ENCODE measurements at regions not wholly inside any gene's neighbourhood (a gene's known extent, or its start where the extent isn't known, plus 50 kb on each side); places are given as distances from the start of the nearest gene placed in this dataset.
"Not testable (repeated sequence)": the region's sequence is repeated elsewhere in the genome, so short reads cannot be mapped to it uniquely, and the experiment has no call there.

DNA sequence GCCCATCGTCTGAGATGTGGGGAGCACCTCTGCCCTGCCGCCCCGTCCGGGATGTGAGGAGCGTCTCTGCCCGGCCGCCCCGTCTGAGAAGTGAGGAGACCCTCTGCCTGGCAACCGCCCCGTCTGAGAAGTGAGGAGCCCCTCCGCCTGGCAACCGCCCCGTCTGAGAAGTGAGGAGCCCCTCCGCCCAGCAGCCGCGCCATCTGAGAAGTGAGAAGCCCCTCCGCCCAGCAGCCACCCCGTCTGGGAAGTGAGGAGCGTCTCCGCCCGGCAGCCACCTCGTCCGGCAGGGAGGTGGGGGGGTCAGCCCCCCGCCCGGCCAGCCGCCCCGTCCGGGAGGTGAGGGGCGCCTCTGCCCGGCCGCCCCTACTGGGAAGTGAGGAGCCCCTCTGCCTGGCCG, 267.2 kb downstream of the MEF2C start:
- not testable (repeated sequence) for DNase-seq (ENCODE audit: low spot score)

DNA sequence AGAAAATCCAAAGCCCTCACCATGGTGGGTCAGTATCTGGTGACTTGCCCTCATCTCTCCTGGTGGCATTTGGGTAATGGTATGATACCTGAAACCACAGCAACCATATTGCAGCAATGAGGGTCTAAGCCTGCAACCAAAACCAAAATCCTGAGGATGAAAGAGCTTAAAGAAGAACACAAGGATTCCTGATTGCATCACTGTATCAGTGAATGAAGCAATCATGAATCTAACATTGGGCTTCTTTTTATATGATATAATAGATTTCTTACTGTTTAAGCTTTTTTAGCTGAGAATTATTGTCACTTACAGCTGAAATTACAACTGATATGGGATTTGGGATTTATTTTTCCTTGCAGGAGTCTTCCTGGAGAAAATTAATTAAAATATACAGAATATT, 269.9 kb downstream of the MEF2C start:
- no peak for DNase-seq (ENCODE audit: low spot score)

DNA sequence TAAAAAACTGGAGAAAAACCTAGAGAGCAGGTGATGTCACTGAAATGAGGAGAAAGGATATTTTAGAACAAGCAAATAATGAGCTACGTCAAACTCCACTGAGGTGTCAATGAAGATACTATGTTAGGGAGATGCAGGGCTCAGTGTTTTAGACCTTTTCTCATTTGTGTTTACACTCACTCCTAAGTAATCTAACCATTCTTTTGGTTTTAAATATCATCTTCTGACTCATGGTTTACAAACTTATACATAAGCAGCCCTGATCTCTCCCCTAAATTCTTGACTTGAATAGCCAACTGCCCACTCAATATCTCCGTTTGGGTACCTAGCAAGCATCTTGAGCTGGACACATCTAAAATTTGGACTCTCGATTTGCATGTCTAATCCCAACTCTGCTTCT, 272.4 kb downstream of the MEF2C start:
- DNase-seq (ENCODE audit: low spot score), result no peak

DNA sequence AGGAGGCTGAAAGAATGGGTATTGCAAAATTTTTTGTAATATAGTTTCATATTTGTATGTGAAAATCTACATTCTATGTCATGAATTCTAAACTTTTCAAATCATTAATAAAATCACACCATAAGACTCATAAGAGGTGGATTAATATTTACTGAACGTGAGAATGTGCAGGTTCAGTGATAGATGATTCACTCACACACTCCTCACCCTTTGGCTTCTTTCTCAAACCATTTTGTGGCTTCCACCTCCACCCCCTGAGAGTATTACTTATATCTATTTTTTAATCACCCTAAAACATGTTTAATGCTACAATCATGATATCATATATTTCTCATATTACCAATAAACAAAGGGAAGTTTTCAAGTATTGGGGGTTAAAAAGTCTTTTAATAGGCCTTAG, 275.5 kb downstream of the MEF2C start:
- DNase-seq (ENCODE audit: low spot score), result no peak

DNA sequence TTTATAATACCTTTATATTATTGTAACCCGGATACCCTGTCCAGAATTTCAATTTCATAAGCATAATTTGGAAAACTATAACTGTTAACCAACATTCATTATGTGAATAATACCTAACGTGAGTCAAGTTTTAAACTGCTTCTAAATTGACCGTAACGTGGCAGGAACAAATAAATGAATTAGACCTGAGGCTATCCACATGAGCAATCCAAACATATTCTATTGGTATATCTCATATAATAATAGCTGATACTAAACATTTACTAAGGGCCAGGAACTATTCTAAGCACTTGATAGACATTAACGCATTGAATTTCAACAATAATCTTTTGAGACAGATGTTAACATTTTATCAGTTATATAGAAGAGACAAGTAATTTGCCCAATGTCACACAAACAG, 276.4 kb downstream of the MEF2C start:
- DNase-seq (ENCODE audit: low spot score), result no peak

DNA sequence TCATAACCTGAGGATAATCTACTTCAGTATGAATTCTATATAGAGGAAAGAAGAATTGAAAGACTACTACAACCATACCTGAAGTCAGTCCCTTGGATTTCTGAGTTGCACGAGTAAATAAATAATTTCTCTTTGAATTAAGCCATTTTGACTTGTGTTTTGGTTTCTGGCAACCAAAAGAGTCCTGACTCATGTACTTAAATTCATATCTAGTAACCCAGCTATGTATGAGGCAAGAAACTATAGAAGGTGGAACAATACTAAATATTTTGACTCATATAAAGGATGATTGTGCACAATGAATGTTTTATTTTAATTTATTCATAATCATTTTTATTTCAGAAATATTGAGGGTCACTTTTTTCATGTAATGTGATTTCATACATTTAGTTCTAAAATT, 276.8 kb downstream of the MEF2C start:
- no peak for DNase-seq (ENCODE audit: low spot score)

DNA sequence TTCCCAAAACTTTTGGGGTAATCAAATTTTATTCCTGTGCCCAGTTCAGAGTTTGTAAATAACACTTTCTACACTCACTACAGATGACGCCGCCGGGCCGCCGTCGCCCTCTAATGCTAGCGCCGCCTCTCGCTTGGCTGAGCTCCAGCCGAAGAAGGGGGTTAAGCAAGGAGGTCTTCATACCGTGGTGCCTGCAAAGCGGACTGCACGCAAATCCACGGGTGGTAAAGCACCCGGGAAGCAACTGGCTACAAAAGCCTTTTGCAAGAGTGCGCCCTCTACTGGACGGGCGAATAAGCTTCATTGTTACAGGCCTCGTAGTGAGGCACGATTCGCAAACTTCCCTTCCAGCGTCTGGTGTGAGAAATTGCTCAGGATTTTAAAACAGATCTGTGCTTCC, 280.4 kb downstream of the MEF2C start:
- DNase-seq (ENCODE audit: low spot score), result no peak

DNA sequence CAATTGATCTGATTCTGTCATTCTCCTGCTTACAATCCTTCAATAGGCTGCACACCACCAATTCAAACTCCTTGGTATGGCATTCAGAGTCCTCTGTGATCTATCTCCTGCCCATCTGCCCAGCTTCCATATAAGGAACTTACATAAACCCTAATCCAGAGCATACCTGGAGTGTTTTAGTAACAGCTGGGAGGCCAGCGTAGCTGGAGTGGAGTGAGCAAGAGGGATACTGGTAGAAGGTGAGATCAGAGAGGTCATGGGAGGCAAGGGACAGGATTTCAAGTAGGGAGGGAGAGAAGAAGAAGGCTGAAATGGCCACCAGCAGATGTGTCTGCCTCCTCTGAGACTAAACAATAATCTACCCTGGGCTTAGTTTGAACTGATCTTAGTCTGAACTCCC, 288.5 kb downstream of the MEF2C start:
- DNase-seq (ENCODE audit: low spot score), result no peak

DNA sequence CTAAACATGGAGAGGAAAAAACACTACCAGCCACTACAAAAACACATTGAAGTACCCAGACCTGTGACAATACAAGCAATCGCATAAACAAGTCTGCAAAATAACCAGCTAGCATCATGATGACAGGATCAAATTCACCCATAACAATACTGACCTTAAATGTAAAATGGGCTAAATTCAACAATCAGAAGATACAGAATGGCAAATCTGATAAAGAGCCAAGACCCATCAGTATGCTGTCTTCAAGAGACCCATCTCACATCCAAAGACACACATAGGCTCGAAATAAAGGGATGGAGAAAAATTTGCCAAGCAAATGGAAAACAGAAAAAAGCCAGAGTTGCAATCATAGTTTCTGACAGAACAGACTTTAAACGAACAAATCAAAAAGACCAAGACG, 294.4 kb downstream of the MEF2C start:
- no peak for DNase-seq (ENCODE audit: low spot score)

DNA sequence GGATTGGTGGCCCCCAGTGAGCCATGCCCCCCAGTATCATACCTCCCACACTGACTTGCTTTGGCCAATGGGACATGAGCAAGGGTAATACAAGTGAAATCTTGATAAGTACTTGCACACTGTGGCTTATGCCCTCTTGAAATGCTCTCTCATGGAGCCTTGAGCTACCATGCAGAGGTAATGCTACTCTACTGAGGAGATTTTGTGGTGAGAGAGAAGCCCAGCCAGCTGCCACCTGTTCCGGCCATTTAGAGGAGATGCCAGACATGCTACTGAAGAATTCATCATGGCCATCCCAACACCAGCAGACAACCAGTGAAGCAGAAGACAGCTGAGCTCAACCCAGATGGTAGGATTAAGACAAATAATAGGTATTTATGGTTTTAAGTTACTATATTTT, 299.5 kb downstream of the MEF2C start:
- no peak for DNase-seq (ENCODE audit: low spot score)

DNA sequence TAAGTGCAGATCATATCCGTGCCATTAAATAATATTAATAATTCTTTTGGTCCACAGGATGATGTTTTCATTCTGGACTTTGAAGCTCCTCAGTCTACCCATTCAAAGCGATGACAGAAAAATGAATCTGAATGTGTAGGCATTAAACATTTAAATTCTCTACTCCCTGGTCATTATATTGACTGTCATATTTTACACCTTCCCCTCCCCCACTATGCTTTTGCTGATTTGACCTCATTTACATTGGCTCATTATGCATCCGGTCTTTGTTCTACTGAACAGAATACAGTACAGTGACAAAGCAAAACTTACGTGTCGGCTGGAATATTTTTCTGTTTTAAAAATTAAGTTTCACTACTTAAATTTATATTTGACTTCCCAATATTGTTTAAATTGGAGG, 289.7 kb upstream of the TMEM161B start:
- DNase-seq (ENCODE audit: low spot score), result no peak

DNA sequence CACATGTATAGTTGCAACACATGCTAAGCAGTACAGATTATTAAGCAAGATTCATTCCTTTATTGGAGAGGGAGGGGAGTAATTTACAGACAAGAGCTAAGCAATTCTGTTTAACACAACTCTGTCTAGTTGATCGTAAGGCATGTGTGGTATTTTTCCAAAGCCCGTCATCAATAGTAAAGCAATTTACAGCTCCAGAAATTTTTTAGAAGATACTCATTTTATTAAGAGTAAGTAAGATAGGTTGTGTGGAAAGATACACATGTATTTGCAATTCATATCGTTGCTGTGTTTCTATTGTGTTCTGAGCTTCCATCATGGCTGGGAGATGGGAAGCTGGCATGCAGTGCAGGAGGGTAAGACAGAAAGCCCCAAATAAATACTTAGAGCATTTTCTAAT, 289.2 kb upstream of the TMEM161B start:
- DNase-seq (ENCODE audit: low spot score), result no peak

DNA sequence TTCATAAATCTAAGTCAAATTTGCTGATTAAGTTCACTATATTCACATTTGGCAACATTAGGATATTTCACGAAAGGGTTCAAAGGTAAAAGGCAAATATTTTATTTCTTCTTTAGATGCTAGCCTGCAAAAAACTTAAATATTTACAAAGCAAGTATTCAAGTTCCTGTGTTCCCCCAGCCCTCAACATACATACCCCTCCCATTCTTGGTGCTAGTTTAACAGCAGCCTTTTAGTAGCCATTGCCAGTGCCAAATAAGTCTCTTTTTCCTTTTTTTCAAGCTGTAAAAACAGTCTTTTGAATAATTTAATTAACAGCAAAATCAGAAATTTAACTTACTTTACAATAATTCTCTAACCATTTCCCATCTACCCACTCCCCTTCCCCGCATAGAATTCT, 288.5 kb upstream of the TMEM161B start:
- DNase-seq (ENCODE audit: low spot score), result no peak

DNA sequence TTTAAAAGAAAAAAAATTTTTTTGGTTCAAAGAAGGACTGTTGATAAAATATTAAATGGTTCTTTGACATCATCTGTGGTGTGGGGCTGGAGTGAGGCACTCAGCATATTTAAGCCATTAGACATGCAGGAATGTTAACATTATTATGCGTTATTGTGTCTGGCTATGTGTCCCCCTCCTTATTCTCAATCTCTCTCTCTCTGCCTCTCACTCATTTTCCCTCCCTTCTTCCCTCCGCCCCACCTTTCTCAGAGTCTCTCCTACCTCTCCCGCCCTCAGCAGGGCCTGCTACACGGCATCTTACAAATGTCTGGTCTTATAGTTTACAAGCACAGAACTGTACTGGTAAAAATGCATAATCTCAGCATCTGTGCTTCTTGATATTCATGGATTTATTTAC, 287.8 kb upstream of the TMEM161B start:
- DNase-seq (ENCODE audit: low spot score), result no peak

DNA sequence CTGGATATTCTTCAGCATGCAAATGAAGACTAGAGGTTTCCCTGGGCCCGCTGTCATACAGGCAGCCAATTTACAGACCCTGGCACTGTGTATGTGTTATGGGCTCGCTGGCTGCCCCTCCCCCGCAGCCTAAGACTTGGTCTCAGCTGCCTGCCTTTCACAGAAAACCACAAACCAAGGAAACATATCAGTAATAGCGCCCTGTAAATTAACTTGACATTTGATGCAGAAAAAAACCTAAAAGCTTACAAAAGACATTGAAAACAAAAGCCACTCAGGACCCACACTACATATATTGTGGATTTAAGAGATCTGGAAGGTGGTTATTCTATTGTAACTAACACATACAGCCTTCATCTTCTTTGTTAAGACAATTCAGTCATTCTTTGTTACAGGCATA, 287.0 kb upstream of the TMEM161B start:
- DNase-seq (ENCODE audit: low spot score), result no peak

DNA sequence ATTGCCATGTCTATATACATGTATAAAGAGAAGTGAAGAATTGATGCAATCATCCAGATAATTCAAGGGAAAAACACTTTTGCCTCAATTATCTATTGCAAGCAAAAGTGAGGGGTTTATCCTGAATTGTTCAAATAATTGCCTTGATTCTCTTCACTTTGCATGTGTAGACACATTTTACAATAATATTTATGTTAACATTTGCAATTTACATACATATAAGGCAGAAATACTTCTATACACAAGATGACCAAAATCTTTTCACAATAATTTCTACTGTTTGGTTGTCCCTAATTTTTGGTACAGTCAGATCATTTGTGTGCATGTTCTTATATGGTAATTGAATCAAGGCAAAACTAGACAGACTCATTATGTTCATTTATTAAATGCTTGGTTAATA, 285.3 kb upstream of the TMEM161B start:
- DNase-seq (ENCODE audit: low spot score), result no peak

DNA sequence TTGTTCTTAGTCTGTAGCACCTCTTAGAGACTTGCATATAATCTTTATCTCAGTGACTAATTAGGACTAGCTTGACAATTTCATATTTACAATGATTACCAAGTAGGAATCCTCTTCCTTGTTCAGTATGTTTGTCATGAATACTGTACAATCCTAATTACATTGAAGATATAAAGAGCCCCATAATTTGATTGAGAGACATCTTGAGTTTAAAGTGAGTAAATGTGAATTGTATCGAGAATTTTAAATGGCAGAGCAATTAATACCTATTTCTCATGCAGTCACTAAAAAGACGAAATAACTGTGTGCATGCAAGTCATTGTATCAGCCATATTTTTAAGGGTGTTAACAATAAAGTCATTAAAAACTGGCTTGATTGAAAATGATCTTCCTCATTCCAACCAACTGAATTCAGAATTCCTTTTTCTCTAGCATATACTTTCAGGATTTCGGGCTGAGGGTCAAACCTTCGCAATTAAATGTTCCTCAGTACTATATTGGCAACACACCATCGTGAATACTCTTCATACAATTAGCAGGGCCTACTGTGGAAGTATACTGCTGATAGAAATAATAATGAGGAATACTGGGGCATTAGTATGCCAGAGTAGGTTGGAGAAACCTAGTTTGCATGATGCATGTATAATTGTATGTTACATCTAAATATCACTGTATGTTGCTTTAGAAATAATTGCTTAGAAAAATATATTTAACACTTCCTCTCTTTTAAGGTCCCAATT, 284.7 kb upstream of the TMEM161B start:
- DNase-seq (ENCODE audit: low spot score), result no peak

DNA sequence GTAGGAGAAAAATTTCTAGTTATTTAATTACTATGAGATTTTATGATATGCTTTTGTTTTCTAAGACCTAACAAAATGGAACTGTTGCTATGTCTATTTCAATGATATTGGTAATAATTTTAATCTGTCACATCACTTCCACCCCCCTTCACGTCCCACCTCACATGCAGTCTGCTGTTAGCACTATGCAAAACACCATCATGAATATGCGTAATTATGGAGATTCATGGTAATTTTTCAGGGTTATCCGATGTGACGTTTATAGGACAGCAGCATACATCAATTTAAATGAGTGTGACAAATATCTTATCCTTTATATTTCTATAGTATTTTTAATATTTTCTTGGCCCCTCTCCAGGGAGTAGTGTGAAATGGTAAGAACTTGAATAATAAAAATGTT, 283.8 kb upstream of the TMEM161B start:
- DNase-seq (ENCODE audit: low spot score), result no peak

DNA sequence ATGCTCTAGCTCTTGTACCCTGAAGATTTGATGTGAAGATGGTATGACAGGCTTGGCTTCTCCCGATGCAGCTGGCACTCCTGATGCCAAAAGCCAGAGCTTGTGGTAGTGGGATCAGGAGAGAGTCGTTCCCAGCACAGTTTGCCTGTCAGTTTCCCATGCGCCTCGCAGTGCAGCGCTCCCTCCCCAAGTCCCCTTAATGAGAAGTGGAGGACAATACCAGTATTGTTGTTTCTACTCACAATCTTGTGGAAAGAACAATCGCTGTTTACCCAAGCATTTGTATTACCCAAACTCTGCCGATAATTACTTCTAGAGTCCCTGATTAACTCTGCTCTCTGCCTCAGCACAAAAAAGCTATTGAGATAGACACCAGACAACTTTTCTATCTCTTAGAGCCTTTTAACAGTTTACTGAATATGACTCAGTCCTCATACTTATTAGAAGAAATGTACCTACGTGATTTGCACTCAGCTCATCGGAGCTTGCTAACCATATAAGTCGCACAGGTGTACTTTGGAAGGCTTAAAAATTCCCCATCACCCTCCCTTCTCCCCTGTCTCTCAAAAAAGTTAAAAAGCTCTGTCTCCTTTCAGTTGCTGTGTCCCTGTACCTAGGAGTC, 283.2 kb upstream of the TMEM161B start:
- no peak for DNase-seq (ENCODE audit: low spot score)

DNA sequence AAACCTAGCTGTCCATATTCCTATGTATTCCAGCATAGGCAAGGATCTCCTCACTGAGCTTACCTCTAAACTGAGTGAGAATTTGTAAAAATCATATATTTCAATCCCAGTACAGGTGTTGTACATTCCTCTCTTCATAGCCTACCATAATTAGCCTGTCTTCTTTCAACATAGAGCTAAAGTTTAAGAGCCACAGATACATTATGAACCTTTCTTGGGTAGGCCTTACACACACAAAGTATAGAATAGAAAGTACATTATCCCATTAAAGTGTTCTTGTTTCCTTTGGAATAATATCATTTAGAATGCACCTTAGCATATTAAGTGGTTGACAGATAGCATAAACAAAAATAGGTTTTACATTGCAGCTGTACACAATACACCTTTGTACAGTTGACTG, 282.1 kb upstream of the TMEM161B start:
- DNase-seq (ENCODE audit: low spot score), result no peak

DNA sequence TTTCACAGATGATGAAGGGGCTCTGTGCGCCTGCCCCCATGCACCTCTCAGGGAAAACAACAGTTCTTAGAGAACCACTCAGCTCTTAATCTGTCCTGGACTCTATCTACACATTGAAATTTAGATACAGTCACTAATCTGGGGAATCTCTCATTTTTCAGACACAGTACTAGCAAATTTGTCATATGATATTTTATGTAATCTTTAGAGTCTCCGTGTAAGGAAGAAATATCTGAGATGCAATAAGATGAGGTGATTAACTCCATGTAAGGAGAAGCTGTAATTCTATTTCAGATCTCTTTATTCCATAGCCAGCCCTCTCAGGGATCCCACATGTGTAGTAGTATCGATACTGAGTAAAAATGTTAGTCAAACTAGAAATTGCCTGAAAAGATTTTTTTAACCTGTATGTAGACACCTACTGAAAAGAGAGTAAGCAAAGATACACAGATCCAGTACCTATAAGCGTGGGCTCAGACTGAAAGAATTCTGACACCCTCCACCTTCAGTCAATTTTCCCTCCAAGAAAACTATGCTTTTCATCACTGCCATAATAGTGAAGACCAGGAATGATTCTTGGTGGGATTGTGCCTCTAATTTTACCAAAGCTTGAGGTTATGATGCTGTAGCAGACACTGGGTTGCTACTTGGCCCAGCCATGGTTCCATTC, 279.6 kb upstream of the TMEM161B start:
- DNase-seq (ENCODE audit: low spot score), result no peak

DNA sequence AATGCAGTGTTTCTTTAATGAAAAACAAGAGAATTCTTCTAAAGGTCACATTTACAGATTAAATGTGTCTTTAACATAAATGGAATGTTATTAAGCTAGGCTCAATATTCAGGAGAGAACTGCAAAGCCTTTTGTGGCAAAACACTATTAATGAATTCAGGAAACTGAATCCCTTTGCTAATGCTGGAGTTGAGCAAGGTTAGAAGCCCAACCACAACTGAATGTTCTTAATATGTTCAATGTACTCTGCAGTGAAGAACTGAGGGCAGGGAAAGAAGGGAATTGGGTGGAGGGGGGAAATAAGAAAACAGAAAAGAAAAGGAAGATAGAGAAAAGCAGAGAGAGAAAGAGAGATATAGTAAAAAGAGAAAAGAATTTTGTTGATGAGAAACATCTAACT, 276.7 kb upstream of the TMEM161B start:
- DNase-seq (ENCODE audit: low spot score), result no peak

DNA sequence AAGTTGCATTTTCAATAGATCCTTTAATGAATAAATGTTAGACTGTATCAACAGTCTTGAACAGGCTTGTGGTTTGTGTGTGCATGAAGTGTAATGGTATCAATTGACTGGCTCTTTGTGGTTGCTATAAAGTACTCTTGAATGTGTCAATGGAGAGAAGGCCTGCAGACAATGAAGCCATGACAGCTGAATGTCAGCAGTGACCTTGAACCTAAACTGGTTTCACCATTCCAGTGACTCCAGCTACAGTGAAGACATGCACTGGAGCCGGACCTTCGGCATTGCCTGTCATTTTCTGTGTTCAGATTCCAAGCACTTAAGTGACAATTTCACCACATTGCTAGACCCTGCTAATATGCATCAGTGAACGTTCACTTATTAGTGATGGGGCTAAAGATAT, 276.0 kb upstream of the TMEM161B start:
- DNase-seq (ENCODE audit: low spot score), result no peak
